Stomach (tissue), 8 donors: ENCODE measurements at regions not wholly inside any gene's neighbourhood (a gene's known extent, or its start where the extent isn't known, plus 50 kb on each side); places are given as distances from the start of the nearest gene placed in this dataset.

Experiments used
- DNase-seq, 2 donors: peaks; one replicate each; pipeline versions ENCODE4 v3.0.0 to v3.0.0-alpha.2; 2013 to 2019
- H3K27ac ChIP-seq, 5 donors: fragments of 200-600 bp in 4 of 5; sonication (generic) in 4 of 5; one replicate each; pipeline ENCODE4 v1.5.1; 2013 to 2019; ENCODE audit warnings: mild to moderate bottlenecking in 1 of 5, moderate library complexity in 1 of 5
- H3K27me3 ChIP-seq, 3 donors: fragments of 200-600 bp; sonication (generic); one replicate each; pipeline ENCODE4 v1.5.1; 2017 to 2019; ENCODE audit warnings: mixed run types in 1 of 3
- H3K36me3 ChIP-seq, 4 donors: fragments of 200-600 bp; sonication (generic); 1 replicate in 3 of 4; 2 replicates in 1 of 4; pipeline ENCODE4 v1.5.1; 2016 to 2019
- H3K4me1 ChIP-seq, 4 donors: fragments of 200-600 bp; sonication (generic); one replicate each; pipeline ENCODE4 v1.5.1; 2016 to 2019
- H3K4me3 ChIP-seq, 4 donors: fragments of 200-600 bp; sonication (generic) in 3 of 4; one replicate each; pipeline ENCODE4 v1.5.1; 2016 to 2019; ENCODE audit warnings: mild to moderate bottlenecking in 1 of 4
- H3K9me3 ChIP-seq, 4 donors: fragments of 200-600 bp; sonication (generic); one replicate each; pipeline ENCODE4 v1.5.1; 2016 to 2019
- EP300 ChIP-seq: sonication (generic); formaldehyde crosslinking; IDR thresholded peaks from one replicate; pipeline ENCODE4 v1.6.1; 2017; ENCODE audit warnings: antibody characterized with exemption
- POLR2A ChIP-seq, 4 donors: fragments of 450-650 bp; IDR thresholded peaks; one replicate each; pipeline ENCODE4 v1.6.1; 2016; ENCODE audit warnings: antibody characterized with exemption in 4 of 4, control low read depth in 2 of 4, mild to moderate bottlenecking in 1 of 4, moderate library complexity in 1 of 4
- POLR2AphosphoS5 ChIP-seq, 3 donors: sonication (generic); formaldehyde crosslinking; IDR thresholded peaks; one replicate each; pipeline ENCODE4 v1.6.1; 2016; ENCODE audit warnings: antibody characterized with exemption in 3 of 3
- WGBS, 5 donors: extraction: QIAGEN DNeasy Blood & Tissue Kit in 3 of 5; methylation state at CpG; one replicate each; pipeline versions ENCODE4 v1.1.5 to v1.1.7; 2013 to 2018; 5-methylcytosine and 5-hydroxymethylcytosine counted together
- intact Hi-C: fragments of 100-400 bp; cut with DNase I; formaldehyde crosslinking; loops from one replicate; pipeline ENCODE4 v1.15.1; 2023; ENCODE audit warnings: low total_unique reads
- TF ChIP-seq, protein P1 (sequence below), 7 experiments: fragments of 450-650 bp in 4 of 7; fragments of 200-600 bp in 3 of 7; sonication (generic) in 3 of 7; IDR thresholded peaks; one replicate each; pipeline ENCODE4 v1.5.1; 2016 to 2019; ENCODE audit warnings: antibody characterized with exemption in 7 of 7, control low read depth in 2 of 7, mild to moderate bottlenecking in 1 of 7
- donor health status: healthy with polysubstance abuse.
- donor health status: Bipolar disorder and iron deficiency.
- donor health status: healthy.

DNA sequence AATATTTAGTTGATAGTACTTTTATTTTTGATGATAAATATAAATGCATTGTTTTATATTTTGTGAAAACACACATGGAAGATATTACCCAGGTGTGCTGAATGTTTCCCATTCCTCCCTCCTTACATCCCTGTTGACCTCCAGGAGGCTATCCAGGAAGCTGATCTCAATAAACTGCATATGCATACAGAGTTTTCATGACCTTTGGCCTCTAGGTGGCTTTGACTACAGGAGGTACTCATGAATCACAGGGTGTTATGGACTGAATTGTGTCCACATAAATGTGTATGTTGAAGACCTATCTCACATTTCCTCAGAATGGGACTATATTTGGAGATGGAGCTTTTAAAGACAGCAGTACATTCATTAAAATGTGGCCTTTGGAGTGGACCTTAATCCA, 914.9 kb upstream of the NCAM2 start:
- intact Hi-C loops = no loop called here
- H3K9me3 ChIP-seq = peaks cover 0 to 4% (median 0%) of the 10 kb centered on the region in 4 donors
- no peaks in the 10 kb centered on the region for H3K36me3 ChIP-seq
- TF ChIP-seq POLR2A (IDR thresholded peaks at IDR 0.05) = no peak
- TF ChIP-seq POLR2AphosphoS5 (IDR thresholded peaks at IDR 0.05) = no peak
- TF ChIP-seq EP300 = no peak
- TF ChIP-seq, protein P1, sequence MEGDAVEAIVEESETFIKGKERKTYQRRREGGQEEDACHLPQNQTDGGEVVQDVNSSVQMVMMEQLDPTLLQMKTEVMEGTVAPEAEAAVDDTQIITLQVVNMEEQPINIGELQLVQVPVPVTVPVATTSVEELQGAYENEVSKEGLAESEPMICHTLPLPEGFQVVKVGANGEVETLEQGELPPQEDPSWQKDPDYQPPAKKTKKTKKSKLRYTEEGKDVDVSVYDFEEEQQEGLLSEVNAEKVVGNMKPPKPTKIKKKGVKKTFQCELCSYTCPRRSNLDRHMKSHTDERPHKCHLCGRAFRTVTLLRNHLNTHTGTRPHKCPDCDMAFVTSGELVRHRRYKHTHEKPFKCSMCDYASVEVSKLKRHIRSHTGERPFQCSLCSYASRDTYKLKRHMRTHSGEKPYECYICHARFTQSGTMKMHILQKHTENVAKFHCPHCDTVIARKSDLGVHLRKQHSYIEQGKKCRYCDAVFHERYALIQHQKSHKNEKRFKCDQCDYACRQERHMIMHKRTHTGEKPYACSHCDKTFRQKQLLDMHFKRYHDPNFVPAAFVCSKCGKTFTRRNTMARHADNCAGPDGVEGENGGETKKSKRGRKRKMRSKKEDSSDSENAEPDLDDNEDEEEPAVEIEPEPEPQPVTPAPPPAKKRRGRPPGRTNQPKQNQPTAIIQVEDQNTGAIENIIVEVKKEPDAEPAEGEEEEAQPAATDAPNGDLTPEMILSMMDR (IDR thresholded peaks at IDR 0.05) = no peak
- no peak for DNase-seq
- no peak overlapping the region for H3K4me3 ChIP-seq
- no peaks in the 10 kb centered on the region for H3K27me3 ChIP-seq
- no peaks in the 10 kb centered on the region for H3K4me1 ChIP-seq
- no peak overlapping the region for H3K27ac ChIP-seq

DNA sequence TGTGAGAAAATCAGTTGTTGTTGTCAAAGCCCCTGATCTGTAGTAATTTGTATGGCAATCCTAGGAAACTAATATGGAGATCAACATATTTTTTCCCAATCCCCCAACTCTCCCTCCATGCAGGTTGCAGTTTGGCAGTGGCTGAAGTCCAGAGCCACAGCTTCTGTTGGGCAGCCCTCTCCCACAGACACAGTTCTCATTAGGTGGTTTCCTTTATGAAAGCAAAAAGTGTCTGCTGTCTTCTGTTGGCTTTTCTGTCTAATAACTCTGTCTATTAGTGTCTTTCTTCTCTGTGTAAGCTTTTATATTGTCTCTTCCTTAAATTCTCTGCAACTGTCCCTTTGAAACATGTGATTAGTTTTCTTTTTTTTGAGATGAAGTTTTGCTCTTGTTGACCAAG, 914.3 kb upstream of the NCAM2 start:
- peaks cover 0 to 2% (median 0%) of the 10 kb centered on the region in 4 donors for H3K9me3 ChIP-seq
- H3K4me1 ChIP-seq = no peaks in the 10 kb centered on the region
- no peak overlapping the region for H3K4me3 ChIP-seq
- intact Hi-C loops = no loop called here
- DNase-seq = no peak
- TF ChIP-seq EP300 (no peak), POLR2A (IDR thresholded peaks at IDR 0.05) (no peak), POLR2AphosphoS5 (IDR thresholded peaks at IDR 0.05) (no peak)
- TF ChIP-seq, protein P1 (IDR thresholded peaks at IDR 0.05) = no peak
- no peak overlapping the region for H3K27ac ChIP-seq
- H3K27me3 ChIP-seq = no peaks in the 10 kb centered on the region
- no peaks in the 10 kb centered on the region for H3K36me3 ChIP-seq

GRCh38 chr21:20086508-20086907, 911.7 kb upstream of the NCAM2 start:
- H3K36me3 ChIP-seq = no peaks in the 10 kb centered on the region
- intact Hi-C loops = no loop called here
- H3K27me3 ChIP-seq = no peaks in the 10 kb centered on the region
- H3K4me3 ChIP-seq = no peak overlapping the region
- WGBS, 5 donors = 76 to 92% (median 80%) methylated on average over 3 of the region's 3 CpGs
- no peaks in the 10 kb centered on the region for H3K9me3 ChIP-seq
- no peak overlapping the region for H3K27ac ChIP-seq
- DNase-seq = no peak
- H3K4me1 ChIP-seq = no peaks in the 10 kb centered on the region
- TF ChIP-seq, protein P1 (IDR thresholded peaks at IDR 0.05) = no peak
- TF ChIP-seq EP300 (no peak), POLR2A (IDR thresholded peaks at IDR 0.05) (no peak), POLR2AphosphoS5 (IDR thresholded peaks at IDR 0.05) (no peak)

DNA sequence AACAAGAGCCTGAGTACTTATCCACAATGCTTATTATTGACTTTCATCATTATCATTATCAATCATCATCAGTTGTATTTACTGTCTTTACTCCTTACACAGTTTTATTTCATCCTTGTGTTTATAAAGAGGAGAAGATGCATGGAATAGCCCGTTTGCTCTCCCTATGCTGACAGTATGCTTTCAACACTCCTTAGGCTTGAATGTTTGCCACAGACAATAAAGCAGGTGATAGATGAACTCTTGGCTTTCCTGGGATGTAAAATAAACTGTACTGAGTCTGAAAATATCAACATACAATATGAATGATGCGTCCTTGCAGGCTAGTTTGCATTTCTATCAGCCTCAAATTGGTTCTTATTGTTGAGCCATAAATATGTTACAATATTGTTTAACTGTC, 891.8 kb upstream of the NCAM2 start:
- Histone ChIP-seq H3K4me1 (no peaks in the 10 kb centered on the region), H3K4me3 (no peak overlapping the region), H3K9me3 (peaks cover 0 to 7% (median 2%) of the 10 kb centered on the region in 4 donors), H3K27ac (no peak overlapping the region), H3K27me3 (no peaks in the 10 kb centered on the region), H3K36me3 (no peaks in the 10 kb centered on the region)
- TF ChIP-seq, protein P1 (IDR thresholded peaks at IDR 0.05) = no peak
- TF ChIP-seq POLR2A (IDR thresholded peaks at IDR 0.05) (no peak), EP300 (no peak), POLR2AphosphoS5 (IDR thresholded peaks at IDR 0.05) (no peak)
- peak in 1 of 2 donors; percentile 2 for DNase-seq
- intact Hi-C loops = no loop called here
- WGBS, 5 donors = 9 to 34% (median 30%) methylated on average over 2 of the region's 2 CpGs
